AG08396 (cell line): ENCODE measurements at regions not wholly inside any gene's neighbourhood (a gene's known extent, or its start where the extent isn't known, plus 50 kb on each side); places are given as distances from the start of the nearest gene placed in this dataset.
A peak's percentile ranks its signal among the peaks of the same experiment; 100 is the strongest.

Source experiments
- DNase-seq: peaks from one replicate; pipeline ENCODE4 v3.0.0; 2012; ENCODE audit warnings: low spot score, mixed read lengths

DNA sequence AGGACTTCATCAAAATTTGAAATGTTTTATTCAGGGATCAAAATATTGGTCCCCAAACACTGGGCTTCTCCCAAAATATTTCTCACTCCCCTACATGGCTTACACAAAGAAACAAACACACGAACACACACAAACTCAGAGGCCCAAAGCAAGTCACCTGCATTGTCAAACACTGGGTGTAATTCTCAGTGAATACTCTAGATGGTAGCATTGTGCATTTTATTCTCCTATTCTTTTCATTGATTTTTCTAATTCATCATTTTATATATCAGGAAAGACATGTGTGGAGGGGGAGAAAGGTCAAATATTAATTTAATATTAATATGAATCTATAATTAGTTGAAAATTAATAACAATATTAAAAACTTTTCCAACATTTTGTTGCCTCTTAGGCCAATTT, 72.3 kb upstream of the TNMD start:
- peak; percentile 29 for DNase-seq

DNA sequence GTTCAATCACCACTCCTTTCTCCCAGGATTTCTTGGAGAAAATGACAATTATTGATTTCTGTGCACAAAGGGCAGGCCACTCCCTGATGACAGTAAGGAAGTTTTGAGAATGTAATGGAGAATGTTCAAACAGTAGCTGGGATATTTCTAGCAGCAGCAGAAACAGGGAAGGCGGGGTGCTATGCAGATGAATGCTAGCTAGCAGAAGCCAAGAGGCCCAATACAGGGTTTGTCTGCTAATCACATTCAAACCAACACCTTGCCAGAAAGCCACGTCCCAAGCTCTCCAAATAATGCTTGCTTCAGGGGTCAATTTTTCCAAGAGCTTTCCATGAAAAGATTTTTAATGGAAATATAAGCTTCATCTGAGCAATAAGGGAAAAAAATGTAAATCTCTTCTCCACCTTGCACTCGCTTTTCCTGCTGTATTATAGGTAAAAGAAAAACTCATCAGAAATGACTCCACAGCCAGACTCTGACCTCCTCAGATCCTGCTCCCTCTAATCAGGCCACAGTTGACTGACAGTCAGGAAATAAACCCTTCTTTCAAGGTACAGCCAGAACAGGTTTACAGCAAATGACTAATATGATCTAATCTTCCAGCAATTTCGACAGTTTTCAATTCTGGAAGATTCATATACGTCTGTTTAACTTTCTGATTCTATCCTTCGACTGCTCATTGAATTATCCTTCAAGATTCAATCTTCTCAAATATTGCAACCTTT, 84.7 kb upstream of the PCDH19 start:
- DNase-seq, result no peak

DNA sequence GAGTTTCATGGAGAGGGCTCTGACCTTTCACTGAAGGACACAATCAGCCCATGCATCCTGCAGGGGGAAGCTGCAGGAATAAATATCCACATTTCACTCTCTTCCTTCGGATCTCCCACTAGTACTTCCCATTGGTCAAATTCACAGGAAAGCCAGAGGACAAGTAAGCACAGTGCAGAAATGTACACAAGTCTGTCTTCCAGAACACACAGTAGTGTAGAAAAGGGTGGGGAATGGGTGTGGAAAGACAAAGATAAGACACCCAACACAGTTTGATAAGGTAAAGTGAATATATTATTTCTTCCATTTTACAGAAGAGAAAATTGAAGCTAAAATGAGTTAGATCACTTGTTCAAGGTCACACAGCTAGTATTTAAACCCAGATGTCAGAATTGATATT, 81.1 kb upstream of the PCDH19 start:
- DNase-seq, result no peak

DNA sequence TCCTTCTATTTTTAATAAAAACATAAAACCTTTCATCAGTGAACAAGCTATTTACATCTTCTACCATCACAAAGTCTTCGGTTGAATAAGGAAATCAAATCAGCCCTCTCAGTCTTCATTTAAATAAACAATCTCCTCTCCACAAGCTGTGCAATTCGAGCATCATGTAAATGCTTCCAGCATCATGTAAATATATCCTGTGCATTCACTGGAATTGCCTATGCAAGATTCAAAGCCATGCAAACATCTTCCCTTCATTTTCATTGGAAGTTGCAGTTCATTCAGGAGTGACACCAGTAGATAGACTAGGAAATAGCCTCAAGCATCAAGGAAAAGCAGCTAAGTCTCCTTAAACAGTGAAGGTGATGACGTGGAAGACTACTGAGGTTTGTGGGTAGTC, 77.7 kb upstream of the PCDH19 start:
- DNase-seq, result no peak

DNA sequence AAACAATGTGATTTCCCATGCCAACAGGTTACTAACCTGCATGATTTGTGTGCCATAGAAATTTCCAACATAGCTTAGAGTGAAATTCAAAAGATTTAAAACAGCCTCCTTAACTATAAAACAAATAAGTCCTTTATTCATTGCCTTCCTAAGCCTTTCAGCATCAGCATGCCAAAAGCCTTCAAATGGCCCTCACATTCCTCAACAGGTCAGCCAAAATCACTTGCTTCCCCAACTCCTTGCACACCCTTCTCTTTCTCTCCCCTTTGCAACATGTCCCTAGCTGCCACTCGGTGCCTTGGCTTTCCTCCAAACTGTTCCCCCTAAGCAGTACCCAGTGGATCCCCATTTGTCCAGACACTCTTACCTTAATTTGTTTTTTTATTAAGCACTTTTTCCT, 74.9 kb upstream of the PCDH19 start:
- no peak for DNase-seq

DNA sequence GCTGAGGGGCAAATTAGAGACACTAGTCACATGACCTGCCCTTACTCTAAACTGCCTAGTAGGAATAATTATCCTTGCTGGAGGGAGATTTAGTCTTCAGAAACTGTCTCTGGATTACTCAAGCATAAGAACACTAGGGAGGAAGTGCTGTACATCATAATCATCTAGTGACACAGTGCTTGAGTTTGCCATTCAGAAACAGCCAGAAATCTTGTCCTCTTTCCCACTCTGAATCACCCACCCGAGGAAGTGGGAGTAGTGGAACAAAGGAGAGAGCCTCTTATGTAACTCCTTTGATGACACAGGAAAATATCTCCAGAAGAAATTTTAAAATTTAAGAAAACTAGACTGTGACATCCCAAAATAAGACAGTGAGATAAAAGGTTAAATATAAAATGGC, 69.3 kb upstream of the PCDH19 start:
- DNase-seq, result no peak

DNA sequence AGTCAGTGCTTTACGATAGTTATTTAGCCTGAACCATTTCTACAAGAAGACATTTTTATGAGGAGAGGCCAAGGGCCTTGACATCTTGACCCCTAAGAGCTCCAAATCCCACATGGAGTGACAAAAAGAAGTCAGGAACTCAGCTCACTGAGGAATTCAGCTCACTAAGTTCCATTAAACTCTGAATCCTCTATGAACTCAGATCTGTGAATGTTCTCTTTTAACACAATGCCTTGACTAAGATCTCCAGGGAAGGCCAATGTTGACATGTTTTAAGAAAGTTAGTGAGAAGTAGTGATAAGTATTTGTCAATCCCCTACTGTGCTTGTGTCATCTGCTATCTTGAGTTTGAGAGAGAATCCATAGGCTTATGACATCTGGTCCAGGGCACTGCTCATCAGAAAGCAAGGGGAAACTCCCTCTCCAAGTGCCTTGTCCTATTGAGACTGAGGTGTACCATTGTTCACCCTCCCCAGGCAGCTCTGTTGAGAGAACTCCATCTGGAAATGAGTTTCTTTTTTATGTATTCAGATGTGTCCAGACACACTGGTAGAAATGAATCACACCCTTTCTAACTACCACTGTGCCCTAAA, 68.7 kb upstream of the PCDH19 start:
- DNase-seq, result no peak

DNA sequence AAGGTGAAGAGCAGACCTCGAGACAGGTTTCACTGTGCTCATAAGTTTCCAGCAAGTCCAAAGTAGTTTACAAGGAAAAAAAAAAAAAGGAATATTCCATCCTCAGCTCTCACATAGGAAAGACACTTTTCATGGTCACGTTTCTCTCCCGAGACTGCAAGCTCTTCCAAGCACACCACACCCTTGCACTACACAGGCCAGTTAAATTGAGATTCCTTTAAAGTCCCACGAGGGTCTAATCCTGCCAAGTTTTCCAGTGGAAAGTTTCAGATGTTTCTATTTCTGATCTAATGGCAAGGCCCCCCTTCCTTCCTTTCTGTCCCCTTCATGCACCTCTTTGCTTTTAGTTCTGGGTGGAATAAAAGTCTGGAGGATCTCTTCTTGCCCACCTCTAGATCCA, 67.9 kb upstream of the PCDH19 start:
- DNase-seq, result no peak

DNA sequence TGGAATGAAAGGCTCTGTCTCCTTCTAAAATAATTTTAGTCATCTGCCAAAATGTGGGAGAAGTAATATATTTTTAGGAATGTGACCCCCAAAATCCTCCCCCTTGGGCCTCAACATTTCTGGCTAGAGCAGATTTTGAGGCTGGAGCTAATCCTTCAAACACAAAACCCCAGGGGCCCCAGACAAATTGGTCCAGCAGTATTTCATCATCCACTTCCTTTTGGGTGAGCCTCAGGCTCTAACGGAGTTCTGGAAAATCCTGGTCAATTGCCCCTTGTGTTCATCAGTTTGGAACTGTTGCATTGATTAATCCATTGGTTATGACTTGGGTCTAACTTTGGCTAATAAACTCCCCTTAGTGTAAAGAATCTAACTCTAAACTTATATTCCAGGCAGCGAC, 67.4 kb upstream of the PCDH19 start:
- DNase-seq, result no peak
